HEK293 (cell line): ENCODE measurements at regions not wholly inside any gene's neighbourhood (a gene's known extent, or its start where the extent isn't known, plus 50 kb on each side); places are given as distances from the start of the nearest gene placed in this dataset.

Source experiments
- CTCF ChIA-PET: fragments of 350-600 bp; formaldehyde crosslinking; extraction: SDS; loops from one replicate; lab custom pipeline; 2021; ENCODE audit warnings: antibody characterized with exemption; lab: Yijun Ruan, JAX
- POLR2A ChIA-PET: fragments of 300-600 bp; formaldehyde crosslinking; extraction: SDS; loops from one replicate; lab custom pipeline; 2020; ENCODE audit warnings: antibody characterized with exemption, inconsistent platforms; lab: Yijun Ruan, JAX
- H3K27ac ChIP-seq: fragments of 200-500 bp; sonication (Bioruptor generic); 2 replicates; pipeline ENCODE4 v1.5.1; 2014; ENCODE audit warnings: low read depth, low read length, control low read depth, inconsistent platforms; ENCODE audit errors: extremely low read depth
- H3K36me3 ChIP-seq, 2 experiments: fragments of 200-500 bp in 1 of 2; sonication (Bioruptor generic) in 1 of 2; 1 replicate in 1 of 2; 2 replicates in 1 of 2; pipeline ENCODE4 v1.5.1; 2014 to 2017; ENCODE audit warnings: inconsistent platforms in 2 of 2, low read length in 2 of 2; ENCODE audit not compliant: control insufficient read depth in 2 of 2, insufficient read depth in 1 of 2
- H3K4me1 ChIP-seq: fragments of 200-500 bp; sonication (Bioruptor generic); 2 replicates; pipeline ENCODE4 v1.5.1; 2014; ENCODE audit warnings: mild to moderate bottlenecking, low read length, inconsistent platforms; ENCODE audit not compliant: control insufficient read depth, insufficient read depth
- H3K4me3 ChIP-seq: 2 replicates; pipeline ENCODE4 v1.5.1; 2011; ENCODE audit warnings: low read depth, mild to moderate bottlenecking, control low read depth, low read length, moderate library complexity
- H3K9me3 ChIP-seq: fragments of 200-500 bp; sonication (Bioruptor generic); 2 replicates; pipeline ENCODE4 v1.5.1; 2014; ENCODE audit warnings: low read depth, low read length, inconsistent platforms; ENCODE audit not compliant: control insufficient read depth, insufficient read depth
- BCL11B ChIP-seq: fragments of 450-650 bp; formaldehyde crosslinking; IDR thresholded peaks from 2 replicates; pipeline ENCODE4 v1.5.1; 2016; ENCODE audit warnings: low read depth, missing biosample characterization, missing genetic modification characterization
- GLI4 ChIP-seq: fragments of 450-650 bp; formaldehyde crosslinking; IDR thresholded peaks from 2 replicates; pipeline ENCODE4 v1.5.1; 2016; ENCODE audit warnings: missing biosample characterization, missing genetic modification characterization
- KLF9 ChIP-seq: fragments of 450-650 bp; formaldehyde crosslinking; IDR thresholded peaks from 2 replicates; pipeline ENCODE4 v1.5.1; 2016; ENCODE audit warnings: missing biosample characterization, missing genetic modification characterization, low read depth
- MEIS1 ChIP-seq: sonication (generic); formaldehyde crosslinking; IDR thresholded peaks from 2 replicates; pipeline ENCODE4 v1.8.1; 2022; ENCODE audit warnings: missing genetic modification reagents, mild to moderate bottlenecking, borderline replicate concordance
- OSR2 ChIP-seq: fragments of 450-650 bp; formaldehyde crosslinking; IDR thresholded peaks from 2 replicates; pipeline ENCODE4 v1.5.1; 2016; ENCODE audit warnings: missing biosample characterization, missing genetic modification characterization
- PRDM1 ChIP-seq: fragments of 450-650 bp; formaldehyde crosslinking; IDR thresholded peaks from 2 replicates; pipeline ENCODE4; 2016; ENCODE audit warnings: missing biosample characterization, missing genetic modification characterization
- TRIM28 ChIP-seq: IDR thresholded peaks from 2 replicates; pipeline ENCODE4 v1.6.1; 2011; ENCODE audit warnings: low read length, control low read depth, borderline replicate concordance
- TSHZ1 ChIP-seq: fragments of 450-650 bp; formaldehyde crosslinking; IDR thresholded peaks from 2 replicates; pipeline ENCODE4 v1.5.1; 2016; ENCODE audit warnings: missing biosample characterization, missing genetic modification characterization, borderline replicate concordance
- WT1 ChIP-seq: fragments of 450-650 bp; formaldehyde crosslinking; IDR thresholded peaks from 2 replicates; pipeline ENCODE4 v1.5.1; 2016; ENCODE audit warnings: missing biosample characterization, missing genetic modification characterization
- ZNF121 ChIP-seq: fragments of 450-650 bp; formaldehyde crosslinking; IDR thresholded peaks from 2 replicates; pipeline ENCODE4 v1.5.1; 2016; ENCODE audit warnings: missing biosample characterization, missing genetic modification characterization
- ZNF169 ChIP-seq: fragments of 450-650 bp; formaldehyde crosslinking; IDR thresholded peaks from 2 replicates; pipeline ENCODE4 v1.5.1; 2016; ENCODE audit warnings: missing biosample characterization, missing genetic modification characterization
- ZNF174 ChIP-seq: fragments of 450-650 bp; formaldehyde crosslinking; IDR thresholded peaks from 2 replicates; pipeline ENCODE4 v1.5.0; 2017; ENCODE audit warnings: missing biosample characterization, mild to moderate bottlenecking, missing genetic modification characterization
- ZNF202 ChIP-seq: fragments of 450-650 bp; formaldehyde crosslinking; IDR thresholded peaks from 2 replicates; pipeline ENCODE4 v1.5.1; 2016; ENCODE audit warnings: missing biosample characterization, missing genetic modification characterization, borderline replicate concordance
- ZNF211 ChIP-seq: fragments of 450-650 bp; formaldehyde crosslinking; IDR thresholded peaks from 2 replicates; pipeline ENCODE4 v1.5.1; 2016; ENCODE audit warnings: low read depth, missing biosample characterization, missing genetic modification characterization
- ZNF221 ChIP-seq: fragments of 450-650 bp; formaldehyde crosslinking; IDR thresholded peaks from 2 replicates; pipeline ENCODE4 v1.5.1; 2017; ENCODE audit warnings: missing biosample characterization, missing genetic modification characterization, borderline replicate concordance
- ZNF26 ChIP-seq: fragments of 450-650 bp; formaldehyde crosslinking; IDR thresholded peaks from 2 replicates; pipeline ENCODE4 v1.5.1; 2016; ENCODE audit warnings: missing biosample characterization, missing genetic modification characterization
- ZNF398 ChIP-seq: fragments of 450-650 bp; formaldehyde crosslinking; IDR thresholded peaks from 2 replicates; pipeline ENCODE4 v1.5.1; 2017; ENCODE audit warnings: missing biosample characterization, missing genetic modification characterization
- ZNF488 ChIP-seq: fragments of 450-650 bp; formaldehyde crosslinking; IDR thresholded peaks from 2 replicates; pipeline ENCODE4 v1.5.1; 2016; ENCODE audit warnings: missing biosample characterization, missing genetic modification characterization
- ZNF521 ChIP-seq: fragments of 450-650 bp; formaldehyde crosslinking; IDR thresholded peaks from 2 replicates; pipeline ENCODE4 v1.5.1; 2017; ENCODE audit warnings: missing biosample characterization, mild to moderate bottlenecking, missing genetic modification characterization
- ZNF555 ChIP-seq: fragments of 450-650 bp; formaldehyde crosslinking; conservative IDR thresholded peaks from 2 replicates; pipeline ENCODE4 v1.5.1; 2017; ENCODE audit warnings: missing biosample characterization, mild to moderate bottlenecking, missing genetic modification characterization, inconsistent platforms
- ZNF596 ChIP-seq: fragments of 450-650 bp; IDR thresholded peaks from 2 replicates; pipeline ENCODE4 v1.5.0; 2018; ENCODE audit warnings: missing biosample characterization, mild to moderate bottlenecking, missing genetic modification characterization, moderate library complexity
- ZNF623 ChIP-seq: fragments of 450-650 bp; formaldehyde crosslinking; IDR thresholded peaks from 2 replicates; pipeline ENCODE4 v1.5.1; 2016; ENCODE audit warnings: missing biosample characterization, missing genetic modification characterization
- ZNF626 ChIP-seq: fragments of 450-650 bp; sonication (Bioruptor Pico); formaldehyde crosslinking; IDR thresholded peaks from 2 replicates; pipeline ENCODE4 v1.5.1; 2018; ENCODE audit warnings: missing biosample characterization, missing genetic modification characterization, inconsistent platforms
- ZNF629 ChIP-seq: fragments of 450-650 bp; formaldehyde crosslinking; IDR thresholded peaks from 2 replicates; pipeline ENCODE4 v1.5.1; 2017; ENCODE audit warnings: missing biosample characterization, missing genetic modification characterization
- ZNF670 ChIP-seq: fragments of 450-650 bp; formaldehyde crosslinking; IDR thresholded peaks from 2 replicates; pipeline ENCODE4 v1.5.1; 2016; ENCODE audit warnings: missing biosample characterization, missing genetic modification characterization, low read depth
- ZNF677 ChIP-seq: fragments of 450-650 bp; IDR thresholded peaks from 2 replicates; pipeline ENCODE4 v1.5.0; 2018; ENCODE audit warnings: missing biosample characterization, mild to moderate bottlenecking, missing genetic modification characterization, moderate library complexity
- ZSCAN23 ChIP-seq: fragments of 450-650 bp; formaldehyde crosslinking; IDR thresholded peaks from 2 replicates; pipeline ENCODE4 v1.5.1; 2016; ENCODE audit warnings: missing biosample characterization, missing genetic modification characterization

GRCh38 chr5:30638899-30639298 is 554.6 kb upstream of the CDH6 start:
- ChIA-PET POLR2A (no interaction called here), CTCF (interaction anchor here (0.7 kb wide), 1 partner anchor 585 kb away, joined by 3 read pairs; no protein-coding TSS in a partner anchor)
- Histone ChIP-seq H3K4me1 (no peaks in the 10 kb centered on the region), H3K4me3 (no peak overlapping the region), H3K36me3 (no peaks in the 10 kb centered on the region), H3K27ac (no peak overlapping the region), H3K9me3 (no peaks in the 10 kb centered on the region)
- TF ChIP-seq GLI4 (tag by site-specific recombination): no peak
- TF ChIP-seq TRIM28: no peak
- TF ChIP-seq ZNF670 (tag by site-specific recombination): no peak
- no peak for TF ChIP-seq ZNF121 (tag by site-specific recombination)
- no peak for TF ChIP-seq ZNF169 (tag by site-specific recombination)
- no peak for TF ChIP-seq MEIS1 (CRISPR knock-in tag)
- TF ChIP-seq ZNF26 (tag by site-specific recombination): no peak

- no peaks in the 10 kb centered on the region for H3K9me3 ChIP-seq
- H3K36me3 ChIP-seq: no peaks in the 10 kb centered on the region
- H3K4me1 ChIP-seq: no peaks in the 10 kb centered on the region
- no peak for TF ChIP-seq ZNF211 (tag by site-specific recombination)
- TF ChIP-seq PRDM1: no peak
- no peak for TF ChIP-seq ZNF623 (tag by site-specific recombination)
- TF ChIP-seq KLF9 (tag by site-specific recombination): no peak
- TF ChIP-seq ZNF677 (tag by site-specific recombination): no peak
- no peak for TF ChIP-seq ZNF555 (tag by site-specific recombination)
- no peak for TF ChIP-seq ZNF488 (tag by site-specific recombination)
- no peak for TF ChIP-seq WT1
- TF ChIP-seq BCL11B (tag by site-specific recombination): no peak
- TF ChIP-seq ZSCAN23 (tag by site-specific recombination): no peak
- TF ChIP-seq ZNF202 (tag by site-specific recombination): no peak
- TF ChIP-seq ZNF629 (tag by site-specific recombination): no peak
- TF ChIP-seq ZNF221 (tag by site-specific recombination): no peak
- no peak for TF ChIP-seq TSHZ1
- no peak for TF ChIP-seq ZNF398 (tag by site-specific recombination)
- TF ChIP-seq OSR2: no peak
- TF ChIP-seq ZNF174: no peak
- no peak for TF ChIP-seq ZNF596 (tag by site-specific recombination)
- TF ChIP-seq ZNF521 (tag by site-specific recombination): no peak
- TF ChIP-seq ZNF626 (tag by site-specific recombination): no peak
- TF ChIP-seq, all 188 proteins: peak for 0
- H3K27ac ChIP-seq: no peak overlapping the region
- ChIA-PET POLR2A (no interaction called here), CTCF (no interaction called here)
- no peak overlapping the region for H3K4me3 ChIP-seq
Measured at GRCh38 chr5:30627945-30628344, 565.5 kb upstream of the CDH6 start.
